D721Med (cell line): ENCODE measurements at regions not wholly inside any gene's neighbourhood (a gene's known extent, or its start where the extent isn't known, plus 50 kb on each side); places are given as distances from the start of the nearest gene placed in this dataset.

Source experiments
- DNase-seq: peaks from one replicate; pipeline ENCODE4 v3.0.0; 2011; ENCODE audit warnings: low spot score; ENCODE audit not compliant: insufficient read length
- FAIRE-seq: peaks from 2 replicates; lab custom pipeline; 2011; peaks lifted over from hg19 to GRCh38; lab: Jason Lieb, UNC
- TF ChIP-seq, protein P1 (sequence below): IDR thresholded peaks from 2 replicates; pipeline ENCODE4 v1.5.1; 2012; ENCODE audit warnings: mild to moderate bottlenecking, control low read depth; ENCODE audit not compliant: insufficient read depth; ENCODE audit errors: missing control alignments

DNA sequence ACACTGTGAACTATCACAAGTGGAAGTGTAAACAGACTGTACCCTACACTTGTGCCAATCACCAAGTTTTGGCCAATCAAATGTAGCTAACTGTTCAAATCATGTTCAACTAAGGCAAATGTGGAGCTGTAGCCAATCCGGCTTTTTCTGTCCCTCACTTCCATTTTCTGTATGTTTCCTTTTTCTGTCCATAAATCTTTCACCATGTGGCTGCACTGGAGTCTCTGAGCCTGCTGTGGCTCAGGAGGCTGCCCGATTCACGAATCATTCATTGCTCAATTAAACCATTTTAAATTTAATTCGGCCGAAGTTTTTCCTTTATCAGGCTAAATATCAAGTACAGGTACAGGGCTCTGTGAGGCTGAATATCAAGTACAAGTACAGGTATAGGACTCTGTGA lies 216.5 kb downstream of the RFC3 start:
- TF ChIP-seq, protein P1, sequence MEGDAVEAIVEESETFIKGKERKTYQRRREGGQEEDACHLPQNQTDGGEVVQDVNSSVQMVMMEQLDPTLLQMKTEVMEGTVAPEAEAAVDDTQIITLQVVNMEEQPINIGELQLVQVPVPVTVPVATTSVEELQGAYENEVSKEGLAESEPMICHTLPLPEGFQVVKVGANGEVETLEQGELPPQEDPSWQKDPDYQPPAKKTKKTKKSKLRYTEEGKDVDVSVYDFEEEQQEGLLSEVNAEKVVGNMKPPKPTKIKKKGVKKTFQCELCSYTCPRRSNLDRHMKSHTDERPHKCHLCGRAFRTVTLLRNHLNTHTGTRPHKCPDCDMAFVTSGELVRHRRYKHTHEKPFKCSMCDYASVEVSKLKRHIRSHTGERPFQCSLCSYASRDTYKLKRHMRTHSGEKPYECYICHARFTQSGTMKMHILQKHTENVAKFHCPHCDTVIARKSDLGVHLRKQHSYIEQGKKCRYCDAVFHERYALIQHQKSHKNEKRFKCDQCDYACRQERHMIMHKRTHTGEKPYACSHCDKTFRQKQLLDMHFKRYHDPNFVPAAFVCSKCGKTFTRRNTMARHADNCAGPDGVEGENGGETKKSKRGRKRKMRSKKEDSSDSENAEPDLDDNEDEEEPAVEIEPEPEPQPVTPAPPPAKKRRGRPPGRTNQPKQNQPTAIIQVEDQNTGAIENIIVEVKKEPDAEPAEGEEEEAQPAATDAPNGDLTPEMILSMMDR, result no peak
- DNase-seq (no peak), FAIRE-seq (no peak)

DNA sequence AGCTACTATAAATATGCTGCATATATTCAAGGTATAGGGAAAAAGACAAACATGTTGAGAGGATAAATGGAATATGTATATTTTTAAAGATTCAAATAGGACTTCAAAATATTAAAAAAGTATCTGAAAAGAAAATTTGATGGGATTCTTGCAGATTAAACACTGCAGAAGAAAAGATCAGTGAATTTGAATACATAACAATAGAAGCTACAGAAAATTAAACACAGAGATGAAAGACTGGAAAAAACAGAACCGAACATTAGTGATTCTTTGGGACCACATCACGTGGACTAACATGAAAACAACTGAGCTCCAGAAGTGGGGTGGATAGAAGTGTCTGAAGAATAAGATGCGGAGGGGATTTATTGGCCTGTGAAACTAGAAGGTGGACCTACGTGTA lies 217.2 kb downstream of the RFC3 start:
- TF ChIP-seq, protein P1, result no peak
- no peak for DNase-seq
- FAIRE-seq, result no peak

DNA sequence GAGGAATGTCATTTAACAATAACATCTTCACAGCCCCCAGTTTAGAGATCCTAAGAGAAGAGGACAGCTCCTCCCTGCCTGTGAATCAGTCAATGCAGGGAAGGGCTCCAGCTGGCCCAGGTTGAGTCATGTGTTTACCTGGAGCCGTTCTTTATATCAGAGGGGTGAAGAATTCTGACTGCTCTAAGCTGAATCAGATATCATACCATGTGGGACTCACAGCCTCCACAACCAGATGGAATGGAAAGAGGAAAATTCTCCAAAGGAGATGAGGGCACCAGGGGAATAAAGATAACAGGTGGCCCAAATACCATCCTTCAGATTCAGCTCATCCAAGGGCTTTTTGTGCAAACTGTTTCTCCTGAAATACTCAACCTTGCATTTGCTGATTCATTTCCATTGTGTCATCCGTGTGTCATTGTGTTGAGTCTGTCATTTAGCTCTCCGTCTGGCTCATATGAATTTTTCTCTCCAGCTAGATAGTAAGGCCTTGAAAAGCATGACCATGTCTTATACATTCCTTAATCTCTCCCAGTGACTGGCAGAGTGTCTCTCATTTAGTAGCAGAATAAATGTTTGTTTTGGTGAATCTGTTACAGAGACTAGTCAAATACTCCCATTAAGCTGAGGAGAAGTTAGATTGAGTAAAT lies 217.9 kb downstream of the RFC3 start:
- DNase-seq (no peak), FAIRE-seq (no peak)
- TF ChIP-seq, protein P1, result no peak

DNA sequence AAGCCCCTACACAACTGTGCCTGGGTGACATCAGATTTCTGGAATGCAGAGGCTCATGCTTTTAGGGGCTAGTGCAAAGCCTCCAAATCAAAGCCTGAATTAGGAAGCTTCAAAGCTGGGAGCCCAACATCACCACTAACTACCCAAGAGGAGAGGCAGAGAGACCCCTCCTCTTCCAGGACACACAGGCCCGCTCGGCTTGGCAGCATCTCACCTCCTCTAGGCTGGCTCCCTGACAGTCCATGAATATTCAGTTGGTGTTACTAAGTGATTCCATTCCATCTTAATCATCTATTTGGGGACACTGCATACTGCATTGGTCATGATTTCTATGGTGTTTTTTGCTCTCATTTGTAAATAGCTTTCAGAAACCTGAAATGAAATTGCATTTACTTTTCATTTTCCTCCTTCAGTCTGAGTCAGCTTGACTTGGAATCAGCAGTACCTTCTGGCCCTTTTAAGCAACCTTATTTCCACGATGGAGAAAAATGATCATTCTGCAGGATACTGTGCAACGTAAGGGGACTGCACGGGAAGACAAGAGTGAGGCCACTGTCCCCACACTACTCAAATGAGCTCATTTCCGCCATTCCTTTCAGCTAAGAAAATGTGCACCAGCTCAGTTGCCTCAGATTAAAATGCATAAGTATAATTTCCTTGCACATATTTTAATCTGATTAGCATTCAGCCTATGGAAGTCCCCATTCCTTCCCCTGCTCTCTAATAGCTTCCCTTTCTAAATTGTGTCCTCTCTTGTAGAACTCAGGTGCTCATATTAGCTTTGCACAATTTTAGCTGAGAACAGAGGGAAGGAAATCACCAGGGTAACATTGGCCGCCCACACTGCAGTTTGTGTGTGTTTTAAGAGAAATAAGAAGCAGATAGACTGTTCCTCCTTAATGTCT lies 219.9 kb downstream of the RFC3 start:
- DNase-seq (no peak), FAIRE-seq (no peak)
- TF ChIP-seq, protein P1, result no peak

DNA sequence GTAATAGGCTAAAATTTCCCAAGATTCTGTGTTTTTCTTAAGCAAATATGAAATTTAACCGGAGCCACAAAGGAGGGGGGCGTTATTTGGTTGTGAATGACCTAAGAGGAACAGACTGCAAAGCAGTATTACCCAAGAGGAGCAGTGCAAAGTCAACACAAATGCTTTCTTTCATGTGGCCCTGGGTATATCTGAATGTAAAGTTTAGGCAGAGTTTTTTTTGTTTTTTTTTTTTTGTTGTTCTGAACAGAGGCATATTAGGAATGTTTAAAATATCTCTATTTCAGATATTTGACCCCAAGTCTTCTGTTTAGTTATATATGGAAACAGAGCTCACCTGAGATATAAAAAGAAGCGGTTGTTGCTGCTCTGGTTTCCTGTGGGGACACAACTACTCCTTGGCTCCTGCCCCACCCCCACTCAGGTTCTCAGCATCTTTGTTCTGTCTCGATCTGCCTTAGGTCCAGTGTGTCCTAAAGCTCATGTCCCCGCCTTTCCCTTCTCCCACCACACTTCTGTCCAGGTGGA lies 220.7 kb downstream of the RFC3 start:
- DNase-seq, result no peak
- FAIRE-seq, result no peak
- TF ChIP-seq, protein P1, result no peak

DNA sequence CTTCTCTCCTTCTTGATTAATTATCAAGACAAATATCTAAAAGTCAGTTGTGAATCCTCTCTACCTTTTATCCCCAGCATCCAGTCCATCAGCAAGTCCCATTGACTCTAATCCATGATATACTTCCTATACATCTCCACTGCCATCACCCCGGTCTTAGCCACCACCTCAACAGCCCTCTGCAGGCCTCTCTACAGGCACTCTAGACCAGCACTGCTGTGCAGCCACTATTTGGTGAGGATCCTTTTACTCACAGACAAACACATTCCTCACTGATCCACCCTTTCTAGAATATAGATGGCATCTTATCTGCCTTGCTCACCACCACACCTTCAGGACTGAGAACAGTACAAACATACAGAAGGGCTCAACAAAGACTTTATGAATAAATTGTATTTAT lies 221.7 kb downstream of the RFC3 start:
- DNase-seq, result no peak
- FAIRE-seq, result no peak
- TF ChIP-seq, protein P1, result no peak
